Smooth muscle cell (in vitro differentiated cells): ENCODE measurements at regions not wholly inside any gene's neighbourhood (a gene's known extent, or its start where the extent isn't known, plus 50 kb on each side); places are given as distances from the start of the nearest gene placed in this dataset.

Source experiments
- DNase-seq: peaks from one replicate; lab custom pipeline; 2025; ENCODE audit not compliant: unreplicated experiment; lab: John Stamatoyannopoulos, UW
- H2AFZ ChIP-seq: fragments of 200-600 bp; sonication (generic); 2 replicates; pipeline ENCODE4 v1.6.0; 2016; ENCODE audit warnings: antibody characterized with exemption, low read depth, mild to moderate bottlenecking
- H3F3A ChIP-seq: fragments of 200-600 bp; sonication (generic); 2 replicates; pipeline ENCODE4 v1.6.0; 2017; ENCODE audit warnings: antibody characterized with exemption, low read depth
- H3K27ac ChIP-seq: fragments of 200-600 bp; sonication (generic); 2 replicates; pipeline ENCODE4 v1.5.1; 2016; ENCODE audit warnings: low read depth, mild to moderate bottlenecking
- H3K27me3 ChIP-seq: fragments of 200-600 bp; sonication (generic); 2 replicates; pipeline ENCODE4 v1.6.1; 2016; ENCODE audit warnings: low read depth, mild to moderate bottlenecking
- H3K36me3 ChIP-seq: fragments of 200-600 bp; sonication (generic); 2 replicates; pipeline ENCODE4 v1.5.1; 2016; ENCODE audit warnings: low read depth
- H3K4me1 ChIP-seq: fragments of 200-600 bp; sonication (generic); 2 replicates; pipeline ENCODE4 v1.5.1; 2016; ENCODE audit warnings: low read depth
- H3K4me2 ChIP-seq: fragments of 200-600 bp; sonication (generic); 2 replicates; pipeline ENCODE4 v1.6.0; 2016; ENCODE audit warnings: mild to moderate bottlenecking
- H3K4me3 ChIP-seq: fragments of 200-600 bp; sonication (generic); 2 replicates; pipeline ENCODE4 v1.5.1; 2016; ENCODE audit warnings: mild to moderate bottlenecking
- H3K79me2 ChIP-seq: fragments of 200-600 bp; sonication (generic); 2 replicates; pipeline ENCODE4 v1.6.0; 2016; ENCODE audit warnings: low read depth, mild to moderate bottlenecking
- H3K9ac ChIP-seq: fragments of 200-600 bp; sonication (generic); 2 replicates; pipeline ENCODE4 v1.6.0; 2016; ENCODE audit warnings: low read depth
- H3K9me3 ChIP-seq: fragments of 200-600 bp; sonication (generic); replicated peaks from 2 replicates; pipeline ENCODE4 v1.5.1; 2016; ENCODE audit warnings: low read depth
- H4K20me1 ChIP-seq: fragments of 200-600 bp; sonication (generic); 2 replicates; pipeline ENCODE4 v1.6.0; 2016; ENCODE audit warnings: low read depth
- WGBS: methylation state at CpG from one replicate; pipeline ENCODE4 v1.1.7; 2016; ENCODE audit warnings: low lambda C conversion rate; 5-methylcytosine and 5-hydroxymethylcytosine counted together
- TF ChIP-seq, protein P1 (sequence below): fragments of 200-600 bp; sonication (generic); IDR thresholded peaks from 2 replicates; pipeline ENCODE4 v1.5.1; 2017; ENCODE audit warnings: borderline replicate concordance, mild to moderate bottlenecking, antibody characterized with exemption; ENCODE audit not compliant: insufficient read depth, poor library complexity, severe bottlenecking

GRCh38 chr13:92963029-92963428 is 263.6 kb upstream of the GPC6 start:
- Histone ChIP-seq H3K27me3 (no peaks in the 10 kb centered on the region), H3K79me2 (no peaks in the 10 kb centered on the region), H3K4me2 (no peak overlapping the region), H2AFZ (no peak overlapping the region), H3K4me3 (no peak overlapping the region), H3K36me3 (no peaks in the 10 kb centered on the region), H3F3A (no peaks in the 10 kb centered on the region), H3K9ac (no peak overlapping the region), H4K20me1 (no peaks in the 10 kb centered on the region), H3K27ac (peak overlapping the region; percentile 1), H3K4me1 (no peaks in the 10 kb centered on the region), H3K9me3 (no peaks in the 10 kb centered on the region)
- WGBS, result 29% methylated on average over 1 of the region's 1 CpG
- no peak for DNase-seq
- TF ChIP-seq, protein P1, sequence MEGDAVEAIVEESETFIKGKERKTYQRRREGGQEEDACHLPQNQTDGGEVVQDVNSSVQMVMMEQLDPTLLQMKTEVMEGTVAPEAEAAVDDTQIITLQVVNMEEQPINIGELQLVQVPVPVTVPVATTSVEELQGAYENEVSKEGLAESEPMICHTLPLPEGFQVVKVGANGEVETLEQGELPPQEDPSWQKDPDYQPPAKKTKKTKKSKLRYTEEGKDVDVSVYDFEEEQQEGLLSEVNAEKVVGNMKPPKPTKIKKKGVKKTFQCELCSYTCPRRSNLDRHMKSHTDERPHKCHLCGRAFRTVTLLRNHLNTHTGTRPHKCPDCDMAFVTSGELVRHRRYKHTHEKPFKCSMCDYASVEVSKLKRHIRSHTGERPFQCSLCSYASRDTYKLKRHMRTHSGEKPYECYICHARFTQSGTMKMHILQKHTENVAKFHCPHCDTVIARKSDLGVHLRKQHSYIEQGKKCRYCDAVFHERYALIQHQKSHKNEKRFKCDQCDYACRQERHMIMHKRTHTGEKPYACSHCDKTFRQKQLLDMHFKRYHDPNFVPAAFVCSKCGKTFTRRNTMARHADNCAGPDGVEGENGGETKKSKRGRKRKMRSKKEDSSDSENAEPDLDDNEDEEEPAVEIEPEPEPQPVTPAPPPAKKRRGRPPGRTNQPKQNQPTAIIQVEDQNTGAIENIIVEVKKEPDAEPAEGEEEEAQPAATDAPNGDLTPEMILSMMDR, result no peak

DNA sequence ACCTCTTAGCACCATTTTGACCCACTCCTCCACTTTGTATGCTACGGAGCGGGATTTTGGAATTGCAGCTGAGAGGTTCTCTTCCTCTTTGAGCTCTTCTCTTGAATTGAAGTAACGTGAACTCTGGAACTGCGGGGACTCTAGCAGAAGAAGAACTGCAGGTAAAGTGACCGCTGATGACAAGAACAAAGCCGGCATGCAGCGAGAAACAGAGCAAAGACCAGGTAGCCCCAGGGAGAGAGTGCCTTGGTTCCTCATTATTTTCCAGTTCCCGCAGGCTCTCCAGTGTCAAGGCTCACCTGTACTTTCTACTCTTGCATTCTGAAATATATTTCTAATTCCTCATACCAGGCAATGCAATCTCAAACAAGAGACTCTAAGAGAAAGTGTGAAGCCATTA is 260.3 kb upstream of the GPC6 start:
- Histone ChIP-seq H3K4me2 (no peak overlapping the region), H3F3A (no peaks in the 10 kb centered on the region), H3K27me3 (no peaks in the 10 kb centered on the region), H3K9me3 (no peaks in the 10 kb centered on the region), H4K20me1 (no peaks in the 10 kb centered on the region), H3K79me2 (no peaks in the 10 kb centered on the region), H3K27ac (no peak overlapping the region), H3K4me1 (no peaks in the 10 kb centered on the region), H3K36me3 (no peaks in the 10 kb centered on the region), H2AFZ (no peak overlapping the region), H3K4me3 (no peak overlapping the region), H3K9ac (no peak overlapping the region)
- TF ChIP-seq, protein P1, result no peak
- WGBS, result 92% methylated on average over 8 of the region's 8 CpGs
- DNase-seq, result no peak

DNA sequence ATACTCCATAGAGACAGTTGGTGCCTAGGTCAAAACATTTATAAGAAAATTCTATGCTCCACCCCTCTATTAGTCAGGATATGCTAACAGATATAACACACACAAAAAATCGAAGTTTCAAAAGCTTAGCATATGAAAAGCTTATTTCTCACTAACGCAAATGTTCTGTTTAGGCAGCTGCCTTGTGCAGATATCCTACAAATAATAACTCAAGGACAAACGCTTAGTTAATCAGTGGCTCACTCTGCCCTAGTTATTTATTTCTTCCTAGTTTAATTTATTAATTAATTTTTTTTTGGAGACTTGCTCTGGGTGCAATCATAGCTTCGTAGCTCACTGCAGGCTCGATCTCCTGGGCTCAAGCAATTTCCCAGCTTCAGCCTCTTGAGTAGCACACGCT is 259.7 kb upstream of the GPC6 start:
- no peak overlapping the region for H2AFZ ChIP-seq
- no peak overlapping the region for H3K27ac ChIP-seq
- H4K20me1 ChIP-seq, result no peaks in the 10 kb centered on the region
- H3K4me2 ChIP-seq, result no peak overlapping the region
- H3K9ac ChIP-seq, result no peak overlapping the region
- H3K4me1 ChIP-seq, result no peaks in the 10 kb centered on the region
- H3F3A ChIP-seq, result no peaks in the 10 kb centered on the region
- no peaks in the 10 kb centered on the region for H3K27me3 ChIP-seq
- no peaks in the 10 kb centered on the region for H3K79me2 ChIP-seq
- 95% methylated on average over 6 of the region's 6 CpGs for WGBS
- TF ChIP-seq, protein P1, result no peak
- H3K9me3 ChIP-seq, result no peaks in the 10 kb centered on the region
- H3K36me3 ChIP-seq, result no peaks in the 10 kb centered on the region
- no peak for DNase-seq
- H3K4me3 ChIP-seq, result no peak overlapping the region

GRCh38 chr13:92967923-92968322 is 258.7 kb upstream of the GPC6 start:
- TF ChIP-seq, protein P1, result no peak
- Histone ChIP-seq H3K4me1 (no peaks in the 10 kb centered on the region), H3K27ac (no peak overlapping the region), H3K9ac (no peak overlapping the region), H3K9me3 (no peaks in the 10 kb centered on the region), H3F3A (no peaks in the 10 kb centered on the region), H4K20me1 (no peaks in the 10 kb centered on the region), H3K79me2 (no peaks in the 10 kb centered on the region), H3K27me3 (no peaks in the 10 kb centered on the region), H2AFZ (no peak overlapping the region), H3K36me3 (no peaks in the 10 kb centered on the region), H3K4me3 (no peak overlapping the region), H3K4me2 (no peak overlapping the region)
- WGBS, result 89% methylated on average over 3 of the region's 3 CpGs
- no peak for DNase-seq
